ENCODE measurements at regions not wholly inside any gene's neighbourhood (a gene's known extent, or its start where the extent isn't known, plus 50 kb on each side); places are given as distances from the start of the nearest gene placed in this dataset.
"Not testable (repeated sequence)": the region's sequence is repeated elsewhere in the genome, so short reads cannot be mapped to it uniquely, and the experiment has no call there.

DNA sequence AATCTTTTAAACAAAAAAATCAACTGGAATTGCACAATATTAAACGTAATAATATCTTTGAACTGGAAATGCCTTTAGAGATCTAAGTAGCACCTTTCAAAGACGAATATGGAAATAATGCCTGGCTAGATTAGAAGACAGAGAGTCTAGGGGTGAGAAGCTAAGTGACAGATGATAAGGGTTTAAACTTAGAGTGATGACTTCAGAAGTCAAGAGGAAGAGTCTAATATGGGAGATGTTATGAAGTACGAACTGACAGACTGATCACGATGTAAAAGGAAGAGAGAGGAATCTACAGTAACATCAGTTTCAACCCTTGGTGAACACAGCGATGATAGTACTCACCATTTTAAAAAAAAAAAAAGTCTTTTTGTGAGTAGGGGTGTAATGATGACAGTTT, 57.9 kb downstream of the HINT1 start:
- no peak for DNase-seq (ENCODE audit: low read depth)

GRCh38 chr5:131104169-131104808, 60.8 kb downstream of the HINT1 start:
- no peak for DNase-seq (ENCODE audit: low read depth)

GRCh38 chr5:131096774-131097710, 68.0 kb downstream of the HINT1 start:
- no peak for DNase-seq (ENCODE audit: low read depth)

DNA sequence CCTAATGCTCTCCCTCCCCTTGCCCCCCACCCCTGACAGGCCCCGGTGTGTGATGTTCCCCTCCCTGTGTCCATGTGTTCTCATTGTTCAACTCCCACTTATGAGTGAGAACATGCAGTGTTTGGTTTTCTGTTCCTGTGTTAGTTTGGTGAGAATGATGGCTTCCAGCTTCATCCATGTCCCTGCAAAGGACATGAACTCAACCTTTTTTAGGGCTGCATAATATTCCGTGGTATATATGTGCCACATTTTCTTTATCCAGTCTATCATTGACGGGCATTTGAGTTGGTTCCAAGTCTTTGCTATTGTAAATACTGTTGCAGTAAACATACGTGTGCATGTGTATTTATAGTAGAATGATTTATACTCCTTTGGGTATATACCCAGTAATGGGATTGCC, 69.5 kb downstream of the HINT1 start:
- not testable (repeated sequence) for DNase-seq (ENCODE audit: low read depth)

DNA sequence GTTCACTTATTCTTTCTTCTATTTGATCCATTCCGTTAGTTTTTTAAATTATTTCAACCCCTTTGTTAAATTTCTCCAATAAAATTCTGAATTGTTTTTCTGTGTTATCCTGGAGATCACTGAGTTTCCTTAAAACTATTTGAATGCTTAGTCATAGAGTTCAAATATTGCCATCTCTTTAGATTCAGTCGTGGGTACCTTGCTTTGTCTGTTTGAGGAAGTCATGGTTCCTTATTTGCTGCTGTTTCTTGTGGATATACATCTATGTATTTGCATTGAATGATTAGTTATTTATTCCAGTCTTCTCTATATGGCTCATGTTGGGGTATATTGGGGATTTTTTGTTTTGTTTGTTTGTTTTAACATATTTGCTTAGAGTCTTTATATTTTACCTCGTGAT, 80.6 kb downstream of the HINT1 start:
- no peak for DNase-seq (ENCODE audit: low read depth)

- no peak for DNase-seq (ENCODE audit: low read depth)
Measured at GRCh38 chr5:131081913-131082488, 83.1 kb downstream of the HINT1 start.

DNA sequence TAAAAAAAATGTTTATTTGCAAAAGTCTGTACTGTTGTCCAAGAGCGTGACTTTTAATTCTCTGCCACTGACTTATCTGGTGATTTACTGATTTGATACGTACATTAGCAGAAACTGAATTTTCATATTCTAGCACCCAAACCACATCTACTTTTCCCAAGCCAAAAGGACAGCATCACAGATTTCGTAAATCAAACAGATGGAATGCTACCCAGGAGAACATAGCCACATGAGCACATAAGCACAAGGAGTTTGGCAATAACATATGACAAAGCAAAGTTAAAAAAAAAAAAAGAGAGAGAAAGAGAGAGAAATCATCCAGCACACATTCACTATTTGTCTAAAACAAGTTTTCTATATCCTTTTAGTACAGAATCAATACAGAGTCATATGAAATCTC, 83.7 kb downstream of the HINT1 start:
- DNase-seq (ENCODE audit: low read depth) = no peak

- DNase-seq (ENCODE audit: low read depth) = no peak
Measured at GRCh38 chr5:131079232-131079631, 85.8 kb downstream of the HINT1 start.

DNA sequence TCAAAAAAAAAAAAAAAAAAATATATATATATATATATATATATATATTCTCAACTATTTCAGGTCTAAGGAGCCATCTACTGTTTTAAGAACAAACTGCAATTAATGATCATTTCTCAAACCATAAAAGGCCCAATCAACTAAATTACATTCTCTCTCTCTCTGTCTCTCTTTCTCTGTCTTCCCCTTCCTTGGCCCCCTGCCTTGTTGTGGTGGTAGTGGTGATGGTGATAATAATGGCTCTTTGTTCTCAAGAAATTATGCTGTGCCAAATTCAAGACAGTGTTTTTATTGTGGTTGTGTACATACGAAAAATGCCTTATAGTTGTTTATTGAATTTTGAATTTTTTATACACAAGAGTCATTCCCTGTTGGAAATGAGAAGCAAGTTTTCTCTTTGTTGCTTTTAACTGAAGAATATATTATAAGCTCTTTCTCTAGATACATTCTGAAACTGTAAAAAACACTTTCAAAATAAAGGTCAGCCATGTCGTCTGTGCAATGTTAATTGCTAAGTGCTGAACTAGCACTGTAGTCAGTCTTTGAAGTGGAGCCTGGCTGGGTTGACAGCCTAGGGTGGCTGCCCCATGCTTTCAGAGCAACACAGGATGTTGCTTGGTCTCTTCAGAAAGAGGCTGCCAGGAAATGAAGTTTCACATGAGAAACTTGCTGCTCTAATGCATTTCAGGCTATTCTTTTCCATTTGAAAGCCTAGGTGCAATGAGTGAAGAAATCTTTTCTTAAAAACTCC, 96.0 kb downstream of the HINT1 start:
- no peak for DNase-seq (ENCODE audit: low read depth)

DNA sequence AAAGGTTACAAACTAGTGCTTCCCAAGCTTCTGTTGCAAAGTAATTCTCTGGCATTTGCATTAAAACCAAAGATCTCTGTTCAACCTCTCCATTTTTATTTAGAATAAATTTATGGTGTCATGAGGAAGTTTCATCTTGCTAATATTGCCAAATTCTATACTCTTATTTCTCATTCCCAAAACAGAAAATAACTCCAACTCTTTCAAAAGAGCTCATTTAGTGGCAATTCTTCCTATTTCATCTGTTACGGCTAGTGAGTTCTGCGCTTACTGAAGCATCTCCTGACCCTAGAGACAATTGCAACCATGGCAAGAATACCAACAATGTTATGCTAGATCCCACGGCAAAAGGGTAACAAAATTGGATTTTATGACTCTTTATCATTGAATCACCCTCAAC, 97.0 kb downstream of the HINT1 start:
- no peak for DNase-seq (ENCODE audit: low read depth)

DNA sequence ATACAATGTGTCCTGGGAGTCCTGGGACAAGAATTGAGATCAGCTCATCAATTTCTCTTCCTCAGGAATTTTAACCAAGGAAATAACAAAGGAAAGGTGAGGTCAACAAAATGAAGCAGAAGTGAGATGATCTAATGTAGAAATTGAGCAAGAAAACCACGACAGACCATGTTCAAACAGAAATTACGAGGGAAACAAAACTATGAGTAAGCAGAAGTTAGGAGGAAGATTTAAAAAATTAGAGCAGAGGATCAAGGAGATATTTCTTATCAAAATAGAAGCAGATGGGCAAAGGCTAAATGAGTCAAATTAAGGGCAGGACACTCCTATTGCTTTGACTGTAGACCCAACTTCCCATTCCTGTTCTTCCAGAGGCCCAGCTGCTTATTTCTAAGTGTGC, 97.4 kb downstream of the HINT1 start:
- no peak for DNase-seq (ENCODE audit: low read depth)

GRCh38 chr5:131064669-131065371, 100.2 kb downstream of the HINT1 start:
- DNase-seq (ENCODE audit: low read depth) = no peak

GRCh38 chr5:131042021-131042789, 122.9 kb downstream of the HINT1 start:
- DNase-seq (ENCODE audit: low read depth) = no peak

DNA sequence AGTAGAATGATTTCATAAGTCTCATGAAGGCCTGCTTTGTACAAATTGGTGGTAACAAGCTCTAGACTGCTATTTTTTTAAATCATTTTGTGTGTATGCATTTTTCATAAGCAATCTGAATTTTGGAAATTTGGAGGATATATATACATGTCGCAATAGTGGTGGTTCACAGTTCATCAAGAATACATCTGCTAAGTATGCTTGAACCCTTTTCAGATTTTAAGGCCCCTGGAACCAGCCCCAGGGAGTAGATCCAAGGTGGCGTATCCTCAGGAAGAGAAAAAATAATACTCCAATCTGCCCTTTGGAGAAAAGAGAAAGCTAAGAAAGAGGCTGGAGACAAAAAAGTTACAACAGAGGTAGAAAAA, 141.6 kb downstream of the HINT1 start:
- DNase-seq (ENCODE audit: low read depth) = no peak

DNA sequence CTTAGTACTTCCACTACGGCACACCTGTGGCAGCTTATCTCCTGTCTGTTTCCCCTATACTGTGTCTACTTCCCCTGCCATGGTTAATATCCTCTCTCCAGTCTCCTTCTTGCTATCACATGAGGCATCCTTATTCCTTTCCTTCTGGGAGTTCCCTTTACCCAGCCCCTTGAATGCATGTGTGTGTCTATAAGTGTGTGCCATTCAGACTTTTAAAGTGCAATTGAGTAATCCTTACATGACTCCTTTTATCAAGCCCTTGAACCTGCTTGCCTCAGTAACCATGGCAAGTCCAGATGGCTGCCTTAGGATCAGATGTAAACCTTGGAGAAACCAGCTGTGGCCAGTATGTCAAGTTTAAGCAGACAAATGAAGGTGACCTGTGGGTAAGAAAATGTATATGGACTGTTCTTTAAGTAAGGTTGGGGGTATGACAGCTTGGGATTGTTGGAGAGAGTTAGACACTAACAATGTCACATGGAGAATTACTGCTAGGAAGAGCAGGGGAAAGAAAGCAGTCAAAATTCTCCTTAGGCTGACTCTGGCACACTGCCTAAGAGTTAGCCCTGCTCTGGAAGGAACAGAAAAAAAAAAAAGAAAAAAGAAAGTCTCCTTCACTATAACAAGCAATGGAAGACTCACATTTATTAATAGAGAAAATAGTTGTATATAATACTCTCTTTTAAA, 142.1 kb downstream of the HINT1 start:
- no peak for DNase-seq (ENCODE audit: low read depth)

DNA sequence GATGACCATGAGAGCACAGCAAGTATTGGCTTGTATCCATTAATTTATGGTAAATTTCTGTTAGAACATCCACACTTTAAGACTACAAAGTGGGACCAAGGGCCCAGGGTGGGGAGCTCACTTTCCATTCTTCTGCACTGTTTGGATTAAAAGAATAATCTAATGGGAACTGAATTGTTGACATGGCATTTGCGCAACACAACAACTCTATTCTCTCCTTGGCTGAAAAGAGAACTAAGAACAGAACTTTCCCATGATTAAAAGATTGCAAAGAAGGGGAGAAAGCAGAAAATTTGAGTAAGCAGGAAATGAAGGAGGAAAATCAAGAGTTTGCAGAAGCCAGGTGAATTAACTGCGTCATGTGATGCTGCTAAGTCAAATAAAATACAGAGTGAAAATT, 143.4 kb downstream of the HINT1 start:
- DNase-seq (ENCODE audit: low read depth) = no peak

- DNase-seq (ENCODE audit: low read depth) = no peak
Measured at GRCh38 chr5:131019601-131020315, 145.3 kb downstream of the HINT1 start.

- DNase-seq (ENCODE audit: low read depth) = no peak
Measured at GRCh38 chr5:131019111-131019510, 145.9 kb downstream of the HINT1 start.

GRCh38 chr5:131008329-131008728, 156.7 kb downstream of the HINT1 start:
- no peak for DNase-seq (ENCODE audit: low read depth)

All from HS-27A (cell line).